Stimulated activated CD8-positive, alpha-beta memory T cell treated with anti-CD3 and anti-CD28 coated beads, Interleukin-15, amount 100 ng/mL, for 48 hours (primary cell): ENCODE measurements at regions not wholly inside any gene's neighbourhood (a gene's known extent, or its start where the extent isn't known, plus 50 kb on each side); places are given as distances from the start of the nearest gene placed in this dataset.

Source experiments
- DNase-seq, 2 donors: peaks; one replicate each; pipeline ENCODE4 v3.0.0-alpha.2; 2020; ENCODE audit warnings: low read depth in 2 of 2

DNA sequence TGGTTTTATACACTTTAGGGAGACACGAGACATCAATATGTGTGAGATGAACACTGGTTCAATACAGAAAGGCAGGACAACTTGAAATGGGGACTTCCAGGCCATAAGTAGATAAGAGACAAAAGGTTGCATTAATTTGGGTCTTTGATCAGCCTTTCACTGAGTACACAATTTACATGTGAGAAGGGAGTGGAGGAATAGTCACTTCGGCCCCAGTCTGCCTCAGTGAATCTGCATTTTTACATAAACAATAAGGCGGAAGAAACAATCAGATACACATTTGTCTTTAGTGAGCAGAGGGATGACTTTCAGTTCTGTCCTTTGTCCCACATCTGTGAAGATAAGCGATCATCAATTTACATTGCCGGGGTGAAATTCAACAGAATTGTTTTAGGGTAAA lies 104.3 kb upstream of the ARL4C start:
- no peak for DNase-seq

DNA sequence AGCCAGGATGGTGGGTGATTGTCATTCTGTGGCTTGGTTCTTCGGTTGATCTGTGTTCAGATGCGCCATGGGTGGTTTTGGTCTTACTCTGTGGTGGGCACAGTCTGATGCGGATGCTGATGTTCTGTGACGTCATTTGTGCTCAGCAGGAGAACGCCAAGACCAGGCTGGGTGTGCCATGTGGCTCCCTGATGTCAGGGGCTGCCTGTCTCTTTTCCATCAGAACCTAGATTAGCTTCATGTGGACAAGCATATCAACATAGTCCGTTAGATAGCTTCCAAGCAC lies 100.6 kb upstream of the ARL4C start:
- DNase-seq: no peak

DNA sequence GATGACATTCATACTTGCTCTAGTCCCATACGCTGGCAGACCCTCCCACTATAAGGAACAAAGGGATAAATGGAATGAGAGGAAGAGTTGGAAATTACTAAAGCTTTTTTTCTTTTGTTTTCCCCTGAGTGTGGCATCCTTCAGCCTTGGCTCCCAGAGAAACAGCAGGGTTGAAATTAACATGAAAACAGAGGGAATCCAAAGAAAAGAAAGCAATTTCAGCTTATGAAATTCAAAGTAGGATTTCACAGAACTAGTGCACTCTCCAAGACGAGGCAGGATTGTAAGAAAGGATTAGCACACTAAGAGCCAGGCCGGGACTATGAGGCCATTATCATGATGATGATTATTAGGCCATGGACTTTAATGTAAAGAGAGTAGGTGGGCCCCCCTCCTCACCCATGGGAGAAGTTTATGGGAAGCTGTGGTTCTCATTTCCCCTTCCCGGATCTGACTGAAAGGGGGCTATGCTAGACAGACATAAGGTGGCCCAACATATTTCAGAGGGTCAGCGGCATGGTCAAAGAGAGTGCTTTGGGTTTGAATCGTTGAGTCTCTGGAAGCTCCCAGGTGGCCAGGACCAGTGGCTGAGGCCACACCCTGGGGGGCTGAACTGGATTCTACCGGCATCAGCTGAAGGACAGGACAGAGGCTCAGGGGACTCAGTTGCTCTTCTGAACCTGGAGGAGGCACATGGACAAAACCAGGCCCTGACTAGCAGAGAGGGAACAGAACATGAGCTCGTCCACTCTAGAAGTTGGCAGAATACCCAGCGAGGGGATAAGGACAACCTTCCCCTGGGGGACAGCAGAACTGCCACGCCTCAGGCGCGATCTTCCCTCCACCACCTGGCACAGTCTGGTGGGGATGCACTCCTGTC lies 100.1 kb upstream of the ARL4C start:
- no peak for DNase-seq

DNA sequence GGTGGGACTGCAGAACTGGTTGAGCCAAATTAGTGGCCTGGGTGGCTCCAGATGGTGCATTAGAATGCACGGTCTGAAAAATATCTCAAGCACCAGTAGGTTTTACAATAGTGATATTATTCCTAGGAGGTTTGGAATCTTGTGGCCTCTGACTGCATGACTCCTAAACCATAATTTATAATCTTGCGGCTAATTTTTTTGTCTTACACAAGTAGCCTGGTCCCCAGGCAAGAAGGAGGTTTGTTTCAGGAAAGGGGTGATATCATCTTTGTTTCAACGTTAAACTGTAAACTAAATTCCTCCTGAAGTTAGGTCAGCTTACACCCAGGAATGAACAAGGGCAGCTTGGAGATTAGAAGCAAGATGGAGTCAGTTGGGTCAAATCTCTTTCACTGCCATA lies 98.9 kb upstream of the ARL4C start:
- DNase-seq: no peak

DNA sequence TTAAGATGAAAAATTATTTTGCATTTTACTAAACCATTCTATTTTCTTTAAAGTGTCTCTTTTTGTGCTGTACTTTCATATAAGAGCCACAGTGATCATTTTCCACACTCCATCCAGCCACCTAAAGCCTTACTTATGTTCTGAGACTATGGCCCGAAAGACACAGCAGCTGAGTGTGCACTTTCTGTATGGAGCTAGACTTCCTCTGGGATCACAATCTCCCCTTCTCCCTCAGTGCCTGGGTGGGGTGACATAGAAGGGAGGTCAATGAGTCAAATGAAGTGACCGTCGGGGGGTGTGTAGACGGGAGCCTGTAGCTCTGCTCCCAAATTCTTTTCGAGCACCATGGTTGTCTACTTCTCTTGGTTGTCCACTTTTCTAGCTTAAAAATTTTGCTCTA lies 97.8 kb upstream of the ARL4C start:
- DNase-seq: no peak

DNA sequence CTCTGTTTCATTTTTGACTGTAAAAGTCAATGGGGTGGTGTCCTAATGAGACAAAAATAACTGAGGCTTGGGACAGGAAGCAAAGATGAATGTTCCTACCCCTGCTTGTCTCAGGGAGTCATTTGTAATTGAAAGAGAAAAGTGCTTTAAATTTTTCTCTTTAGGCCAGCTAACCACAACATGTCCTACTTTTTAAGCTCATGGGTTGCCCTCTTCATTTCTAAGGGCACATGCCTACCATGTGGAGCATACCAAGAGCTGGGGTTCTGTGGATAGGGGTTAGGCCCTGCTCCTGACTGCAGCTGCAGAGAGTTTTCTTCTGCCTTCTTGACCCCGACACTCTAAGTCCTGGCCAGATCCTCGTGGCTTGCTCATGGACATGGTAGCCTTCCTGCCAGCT lies 96.8 kb upstream of the ARL4C start:
- no peak for DNase-seq

DNA sequence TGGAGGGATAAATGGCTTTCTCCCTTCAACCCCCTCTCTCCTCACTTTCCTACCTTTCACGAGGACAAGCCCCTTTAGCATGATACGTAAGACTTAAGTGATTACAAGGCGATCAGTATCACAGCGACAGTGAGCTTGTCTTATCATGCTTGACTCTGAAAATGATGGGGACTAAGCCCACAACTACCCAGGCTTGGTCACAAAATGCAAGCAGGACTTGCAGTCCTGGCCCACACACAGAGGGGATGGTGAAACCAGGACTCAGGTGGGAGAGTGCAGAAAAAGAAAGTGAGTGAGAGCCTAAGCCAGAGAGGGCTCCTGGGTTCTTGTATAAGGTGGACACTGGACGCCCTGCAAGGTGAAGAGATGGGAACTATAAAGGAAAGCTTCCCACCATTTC lies 95.7 kb upstream of the ARL4C start:
- DNase-seq: no peak

DNA sequence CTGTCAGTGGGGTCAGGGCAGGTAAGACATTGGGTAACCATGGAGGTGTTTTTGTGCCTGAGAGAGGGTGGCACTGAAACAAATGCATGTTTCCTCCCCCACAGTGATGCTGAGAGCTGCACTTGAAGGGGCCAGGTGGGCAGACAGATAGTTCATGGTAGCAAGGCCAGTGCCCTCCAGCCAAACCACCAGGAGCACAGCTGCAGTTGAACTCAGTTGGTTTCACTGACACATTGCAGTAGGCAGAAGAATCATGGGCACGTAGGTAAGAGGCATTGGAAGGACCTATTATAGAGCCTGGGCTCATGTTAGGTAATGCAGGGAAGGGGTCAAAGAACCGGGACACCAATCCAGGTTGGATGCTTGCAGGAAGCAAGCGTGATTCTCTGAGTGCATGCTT lies 93.2 kb upstream of the ARL4C start:
- DNase-seq: no peak

DNA sequence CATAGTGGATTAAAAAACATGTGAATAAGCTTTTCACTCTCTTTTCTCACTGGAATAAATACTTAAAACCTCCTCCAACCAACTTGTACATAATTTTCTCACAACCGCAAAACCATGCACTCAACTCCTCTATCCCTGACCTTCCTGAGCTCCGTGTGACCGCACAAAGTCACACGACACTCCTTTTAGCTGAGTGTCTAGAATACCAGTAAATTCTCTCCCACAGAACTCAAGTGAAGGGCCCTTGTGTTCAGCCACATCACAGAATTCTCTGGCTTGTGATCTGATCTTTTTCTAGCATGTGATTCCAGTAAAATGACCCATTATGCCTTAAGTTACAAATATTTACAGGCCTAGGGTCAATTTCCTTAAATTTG lies 91.2 kb upstream of the ARL4C start:
- DNase-seq: no peak

DNA sequence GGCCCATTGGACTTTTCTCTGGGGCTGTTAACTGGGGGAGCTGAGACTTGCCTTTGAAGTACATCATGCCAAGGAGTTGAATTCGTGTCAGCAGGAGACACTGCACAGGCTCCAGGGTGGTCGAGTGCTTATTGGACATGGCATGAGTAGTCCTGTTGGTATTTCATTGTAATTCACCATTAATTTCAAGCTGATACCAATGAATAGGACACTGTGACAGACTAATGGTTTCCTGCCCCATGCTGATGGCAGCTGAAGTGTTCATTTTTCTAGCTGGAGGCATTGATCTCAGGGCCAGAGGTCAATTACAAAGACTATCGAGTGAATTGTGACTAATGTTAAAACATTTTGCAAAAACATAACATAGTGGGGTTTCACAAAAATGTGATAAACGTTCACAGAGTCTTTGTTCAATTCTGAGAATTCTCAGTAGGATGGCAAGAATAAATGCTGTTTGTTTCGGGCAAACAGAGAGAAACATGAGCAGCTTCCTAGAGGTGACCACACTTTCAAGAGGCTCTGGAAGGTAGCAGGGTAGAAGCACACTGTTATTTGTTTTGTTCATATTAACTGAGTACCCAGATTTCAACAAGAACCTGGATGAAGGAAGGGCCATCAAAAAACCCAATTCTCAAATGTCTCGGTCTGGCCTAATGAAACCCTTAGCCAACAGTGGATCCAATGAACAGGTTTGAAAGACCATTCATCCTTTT lies 90.6 kb upstream of the ARL4C start:
- DNase-seq: no peak

DNA sequence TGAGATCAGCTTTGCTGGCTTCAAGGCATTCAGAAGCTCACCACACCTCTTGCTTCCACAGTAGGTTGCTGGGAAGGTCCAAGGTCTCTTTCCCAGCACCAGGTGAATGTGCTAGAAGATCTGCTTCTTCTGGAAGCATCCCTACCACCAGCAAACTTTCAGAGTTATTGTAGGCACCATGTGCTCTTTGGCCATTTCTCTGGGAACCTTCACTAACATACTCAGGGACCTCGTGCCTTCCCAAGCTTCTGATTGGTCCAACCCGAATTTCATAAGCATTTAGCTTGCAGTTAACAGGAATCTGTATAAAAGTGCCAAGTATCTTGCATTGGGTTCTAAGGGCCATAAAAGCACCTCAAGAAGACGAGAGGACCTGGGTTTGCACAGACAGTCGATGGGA lies 86.5 kb upstream of the ARL4C start:
- no peak for DNase-seq

DNA sequence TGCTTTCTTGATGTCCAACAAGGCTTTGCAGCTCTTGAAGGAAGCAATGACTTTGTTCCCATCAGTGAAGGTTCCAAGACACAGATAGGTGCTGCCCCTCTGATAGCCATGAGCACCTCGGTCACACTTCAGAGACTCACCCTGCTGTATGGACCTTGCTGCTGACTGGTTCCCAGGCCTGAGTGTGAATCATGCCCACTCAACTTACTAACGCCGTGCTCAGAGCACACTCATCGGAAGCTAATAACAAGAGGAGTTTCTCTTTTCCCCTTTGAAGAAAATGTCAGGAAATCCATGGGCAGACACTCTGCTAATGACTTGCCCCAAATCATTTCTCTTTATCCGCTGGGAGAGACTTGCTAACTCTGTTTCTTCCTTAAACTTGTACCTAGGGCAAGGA lies 83.8 kb upstream of the ARL4C start:
- DNase-seq: no peak

DNA sequence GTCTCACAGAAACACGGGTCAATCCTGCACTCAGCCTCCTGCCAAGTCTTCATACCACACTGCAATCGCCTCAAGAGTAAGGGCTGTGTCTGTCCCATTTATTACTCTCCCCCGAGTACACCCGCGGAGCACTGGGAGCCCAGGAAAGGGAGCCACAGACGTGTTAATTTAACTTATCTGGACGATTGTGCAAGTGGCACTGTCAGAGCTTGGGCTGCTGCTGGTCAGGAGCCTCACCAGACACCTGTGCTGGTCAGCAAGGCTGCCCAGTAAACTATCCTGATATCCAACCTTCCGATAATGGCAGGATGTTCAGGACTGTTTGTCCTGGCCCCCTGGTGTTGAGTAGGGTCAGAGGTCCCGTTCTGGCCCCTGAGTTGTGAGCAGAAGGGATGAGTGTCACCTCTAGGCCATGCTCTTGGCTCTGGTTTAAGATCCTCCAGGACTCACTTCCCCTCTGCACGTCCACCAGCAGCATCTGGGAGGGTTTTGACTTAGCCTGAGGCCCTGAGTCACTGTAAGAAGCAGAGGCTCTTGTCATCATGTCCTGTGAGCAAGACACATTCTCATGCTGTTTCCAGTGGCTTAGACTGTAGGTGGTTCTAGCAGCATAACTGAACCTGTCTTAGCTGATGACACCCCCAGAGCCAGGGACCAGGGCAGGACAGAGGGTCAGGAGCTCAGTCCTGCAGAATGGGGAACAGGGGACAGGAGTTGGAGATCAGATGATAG lies 82.5 kb upstream of the ARL4C start:
- no peak for DNase-seq

DNA sequence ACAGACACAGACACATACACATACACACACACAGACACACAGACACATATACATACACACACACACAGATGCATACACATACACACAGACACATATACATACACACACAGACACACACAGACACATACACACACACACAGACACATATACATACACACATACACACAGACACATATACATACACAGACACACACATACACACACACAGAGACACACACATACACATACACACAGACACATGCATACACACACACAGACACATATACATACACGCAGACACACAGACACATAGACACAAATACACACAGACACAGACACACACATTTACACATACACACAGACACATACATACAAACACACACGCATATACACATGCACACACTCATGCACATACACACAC lies 81.5 kb upstream of the ARL4C start:
- no peak for DNase-seq

DNA sequence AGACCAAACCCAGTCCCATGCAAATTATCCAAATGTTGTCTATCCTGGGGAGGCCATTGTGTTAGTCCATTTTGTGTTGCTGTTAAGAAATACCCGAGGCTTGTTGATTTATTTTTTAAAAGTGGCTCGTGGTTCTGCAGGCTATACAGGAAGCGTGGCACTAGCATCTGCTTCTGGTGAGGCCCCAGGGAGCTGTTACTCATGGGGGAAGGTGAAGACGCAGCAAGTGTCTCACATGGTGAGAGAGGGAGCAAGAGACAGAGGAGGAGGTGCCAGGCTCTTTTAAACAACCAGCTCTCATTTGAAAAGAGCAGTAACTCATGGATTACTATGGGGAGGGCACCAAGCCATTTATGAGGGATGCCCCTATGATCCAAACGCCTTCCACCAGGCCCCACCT lies 80.3 kb upstream of the ARL4C start:
- DNase-seq: no peak

DNA sequence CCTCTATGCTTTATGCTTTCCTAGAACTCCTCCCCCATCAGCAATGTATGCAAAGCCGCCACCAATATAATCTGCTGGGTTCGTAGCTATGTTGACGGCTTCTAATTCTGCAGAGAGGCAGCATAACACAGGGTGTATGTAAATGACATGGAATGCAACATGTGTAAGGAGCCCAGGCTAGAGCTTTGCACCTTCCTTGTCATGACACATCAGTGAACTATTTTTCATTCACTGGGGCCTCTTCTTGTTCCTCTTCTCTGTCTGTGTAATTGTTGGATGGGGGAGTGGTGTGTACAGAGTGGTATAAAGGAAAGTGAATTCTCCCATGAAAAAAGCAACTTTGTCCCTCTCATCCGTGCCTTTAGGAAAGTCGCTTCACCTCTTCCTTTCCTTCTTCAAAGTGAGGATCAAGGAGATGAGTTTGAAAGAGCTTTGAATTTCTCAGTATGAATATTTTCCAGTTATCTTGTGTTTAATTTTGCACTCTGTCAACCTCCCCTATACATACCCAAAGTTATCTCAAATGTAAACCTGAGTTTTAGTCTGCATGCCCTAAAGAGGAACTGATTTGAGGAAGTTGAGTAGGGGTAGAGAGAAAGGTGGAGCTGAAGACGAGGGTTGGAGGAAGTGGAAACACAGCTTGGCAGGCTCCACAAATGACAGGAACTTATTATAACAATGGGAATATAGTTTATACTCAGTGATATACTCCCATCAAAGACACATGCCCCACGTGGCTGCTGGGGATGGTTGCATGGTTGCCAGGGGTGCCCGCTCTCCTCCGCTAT lies 74.9 kb upstream of the ARL4C start:
- DNase-seq: no peak

DNA sequence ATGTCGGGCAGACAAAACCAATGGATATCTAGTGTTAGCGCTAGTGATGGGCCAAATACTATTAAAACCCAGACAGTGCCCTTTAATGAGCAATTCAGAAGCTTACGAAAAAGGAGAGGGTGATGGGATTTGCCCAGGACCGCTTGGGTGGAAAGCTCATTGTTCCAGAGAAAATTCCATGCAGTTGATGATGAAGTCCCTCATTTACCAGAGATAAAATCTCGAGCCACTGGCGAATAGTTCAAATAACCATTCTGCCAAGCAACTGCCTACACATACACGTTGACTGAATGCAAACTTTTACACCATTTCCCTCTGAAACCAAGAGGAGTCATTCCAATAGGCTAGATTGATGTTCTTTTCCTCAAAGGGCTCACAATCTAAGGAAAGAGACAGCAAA lies 73.6 kb upstream of the ARL4C start:
- no peak for DNase-seq

DNA sequence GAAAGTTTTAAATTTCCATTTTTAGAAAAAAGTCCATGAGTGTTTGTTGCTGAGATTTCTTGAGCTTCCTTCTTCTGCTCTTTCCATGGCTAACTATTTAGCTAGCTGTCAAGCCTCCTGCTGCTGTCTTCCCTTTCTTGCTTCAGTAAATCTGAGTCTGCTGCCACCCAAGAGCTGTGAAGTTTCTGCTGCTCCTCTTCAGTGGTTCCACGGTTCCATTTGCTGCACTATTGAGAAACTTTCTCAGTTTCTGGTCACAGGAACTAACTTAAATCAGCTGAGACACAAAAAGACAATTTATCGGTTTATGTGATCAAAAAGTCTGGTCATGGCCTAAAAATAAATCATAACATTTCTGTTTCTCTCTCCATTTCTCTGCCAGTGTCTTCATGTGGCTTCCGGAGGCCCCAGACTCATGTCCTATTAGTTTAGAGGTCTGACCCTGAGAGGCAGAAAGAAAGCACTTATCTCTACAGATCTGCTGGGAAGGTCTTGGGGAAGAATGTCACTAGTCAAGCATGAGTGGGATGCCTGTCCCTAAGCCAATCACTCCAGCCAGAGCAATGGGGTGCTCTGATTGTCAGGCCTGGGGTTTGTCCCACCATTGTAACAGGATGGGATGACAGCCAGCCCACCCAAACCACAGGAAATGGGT lies 73.0 kb upstream of the ARL4C start:
- no peak for DNase-seq

DNA sequence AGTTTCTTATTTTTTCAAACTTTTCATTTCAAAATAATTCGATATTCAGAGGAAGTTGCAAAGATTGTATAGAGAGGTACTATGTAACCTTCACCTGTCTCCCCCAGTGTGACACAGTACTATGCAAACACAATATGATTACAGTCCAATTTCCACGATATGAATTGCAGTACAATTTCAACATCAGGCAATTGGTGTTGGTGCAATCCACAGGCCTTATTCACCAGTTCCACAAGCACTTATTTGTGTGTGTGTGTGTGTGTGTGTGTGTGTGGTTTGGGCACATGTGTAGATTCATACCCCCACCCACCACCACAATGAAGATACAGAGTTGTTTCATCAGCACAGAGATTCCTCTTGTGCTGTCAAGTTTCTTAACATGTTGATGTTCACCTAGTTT lies 69.7 kb upstream of the ARL4C start:
- DNase-seq: no peak

DNA sequence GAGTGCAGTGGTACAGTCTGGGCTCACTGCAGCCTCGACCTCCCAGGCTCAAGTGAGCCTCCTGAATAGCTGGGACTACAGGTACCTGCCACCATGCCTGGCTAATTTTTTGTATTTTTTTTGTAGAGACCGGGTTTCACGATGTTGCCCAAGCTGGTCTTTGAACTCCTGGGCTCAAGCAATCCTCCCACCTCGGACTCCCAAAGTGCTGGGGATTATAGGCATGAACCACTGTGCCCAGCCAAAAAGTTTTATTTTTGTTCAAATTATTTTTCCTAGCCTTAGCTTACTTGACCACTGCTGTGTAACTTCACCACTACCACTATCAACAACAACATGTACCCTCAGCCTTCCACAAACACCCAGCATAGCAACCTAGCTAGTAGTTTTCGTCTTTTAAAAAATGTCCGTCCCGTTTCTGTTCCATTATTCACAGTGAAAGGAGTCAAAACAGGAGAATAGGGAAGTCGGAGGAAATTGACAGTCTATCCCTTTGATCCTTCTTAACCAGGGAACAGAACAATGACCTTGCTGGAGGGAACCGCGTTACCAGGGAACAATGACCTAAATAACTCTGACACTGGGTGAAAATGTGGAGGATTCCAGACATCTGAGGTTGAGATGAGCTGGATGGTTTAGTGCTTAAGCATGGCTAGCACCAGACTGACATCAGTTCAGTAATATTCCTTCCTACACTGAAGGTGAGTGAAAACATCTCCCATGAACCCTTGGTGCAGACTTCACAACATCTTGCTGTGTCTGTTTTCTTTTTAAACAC lies 69.2 kb upstream of the ARL4C start:
- no peak for DNase-seq

DNA sequence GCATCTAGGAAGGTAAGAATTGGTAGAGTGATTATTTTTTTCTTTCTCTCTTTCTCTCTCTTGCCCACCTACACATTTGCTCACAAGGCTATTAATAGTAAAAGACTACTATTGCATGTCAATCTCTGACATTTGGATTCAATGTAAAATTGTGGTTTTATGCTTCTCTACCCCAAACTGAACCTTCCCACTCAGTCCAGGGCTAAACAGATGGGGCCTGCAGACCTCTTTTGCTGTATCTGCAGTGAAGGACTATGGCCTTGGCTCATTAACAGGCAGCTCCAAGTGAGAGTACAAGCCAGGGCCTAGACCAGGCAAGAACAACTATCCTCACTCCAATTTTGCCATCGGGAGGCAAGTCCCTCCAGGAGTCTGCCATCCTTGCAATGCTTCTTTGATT lies 68.3 kb upstream of the ARL4C start:
- no peak for DNase-seq
